H1 (cell line): ENCODE measurements at regions not wholly inside any gene's neighbourhood (a gene's known extent, or its start where the extent isn't known, plus 50 kb on each side); places are given as distances from the start of the nearest gene placed in this dataset.

Experiments used
- CTBP2 ChIP-seq: IDR thresholded peaks from 2 replicates; pipeline ENCODE4 v1.7.0; 2011; ENCODE audit warnings: borderline replicate concordance, mild to moderate bottlenecking, moderate library complexity, mixed read lengths, low read length; ENCODE audit not compliant: insufficient read depth, insufficient read length
- JUND ChIP-seq: IDR thresholded peaks from 2 replicates; pipeline ENCODE4 v1.6.1; 2011; ENCODE audit warnings: mild to moderate bottlenecking, improper control_type of control experiment, low read length
- TAF1 ChIP-seq: IDR thresholded peaks from 2 replicates; pipeline ENCODE4 v1.6.1; 2011; ENCODE audit warnings: mild to moderate bottlenecking, low read depth, low read length
- TF ChIP-seq, protein P1 (sequence below): IDR thresholded peaks from 2 replicates; pipeline ENCODE4 v1.6.1; 2012; ENCODE audit warnings: inconsistent platforms

DNA sequence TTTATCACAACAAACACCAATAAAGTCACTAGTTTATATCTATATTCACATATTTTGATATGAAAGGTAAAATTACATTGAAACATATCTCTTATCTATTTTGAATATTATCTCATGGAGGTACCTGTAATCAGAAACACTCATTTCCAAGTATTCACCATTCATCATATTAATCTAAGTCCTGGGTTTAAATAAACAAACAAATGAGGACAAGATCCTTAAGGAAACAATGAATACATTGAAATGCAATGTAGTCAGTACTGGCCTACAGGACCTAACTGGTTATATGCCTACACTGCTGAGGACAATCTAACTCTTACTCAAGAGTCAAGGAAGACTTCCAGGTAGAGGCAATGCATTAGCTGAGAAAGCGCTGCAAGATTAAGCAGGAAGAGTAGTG, 1411.9 kb upstream of the RAG2 start (continued):
- TF ChIP-seq CTBP2 (no peak), TAF1 (no peak), JUND (no peak)
- TF ChIP-seq, protein P1, sequence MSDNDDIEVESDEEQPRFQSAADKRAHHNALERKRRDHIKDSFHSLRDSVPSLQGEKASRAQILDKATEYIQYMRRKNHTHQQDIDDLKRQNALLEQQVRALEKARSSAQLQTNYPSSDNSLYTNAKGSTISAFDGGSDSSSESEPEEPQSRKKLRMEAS = no peak
